ENCODE measurements at regions not wholly inside any gene's neighbourhood (a gene's known extent, or its start where the extent isn't known, plus 50 kb on each side); places are given as distances from the start of the nearest gene placed in this dataset.

GRCh38 chr1:217040711-217041455 lies 317.7 kb upstream of the ESRRG start:
- no peak for TF ChIP-seq EZH2phosphoT487 (IDR thresholded peaks at IDR 0.05; ENCODE audit: insufficient read depth, low read depth)
- no peak for TF ChIP-seq EZH2 (IDR thresholded peaks at IDR 0.05; ENCODE audit: insufficient read depth, poor library complexity, severe bottlenecking)

Measured in GM23248 (cell line).